ENCODE measurements at regions not wholly inside any gene's neighbourhood (a gene's known extent, or its start where the extent isn't known, plus 50 kb on each side); places are given as distances from the start of the nearest gene placed in this dataset.

- H3K4me3 ChIP-seq (ENCODE audit: low read length), result no peak overlapping the region
- no peak for TF ChIP-seq ZNF274 (IDR thresholded peaks at IDR 0.05; ENCODE audit: low read depth, low read length)
Measured at GRCh38 chr2:226427538-226428307, 371.9 kb downstream of the IRS1 start.

GRCh38 chr2:226426292-226426736 lies 373.3 kb downstream of the IRS1 start:
- no peak for TF ChIP-seq ZNF274 (IDR thresholded peaks at IDR 0.05; ENCODE audit: low read depth, low read length)
- no peak overlapping the region for H3K4me3 ChIP-seq (ENCODE audit: low read length)

GRCh38 chr2:226424971-226425370 lies 374.6 kb downstream of the IRS1 start:
- H3K4me3 ChIP-seq (ENCODE audit: low read length), result no peak overlapping the region
- no peak for TF ChIP-seq ZNF274 (IDR thresholded peaks at IDR 0.05; ENCODE audit: low read depth, low read length)

GRCh38 chr2:226423498-226423960 lies 376.1 kb downstream of the IRS1 start:
- no peak for TF ChIP-seq ZNF274 (IDR thresholded peaks at IDR 0.05; ENCODE audit: low read depth, low read length)
- H3K4me3 ChIP-seq (ENCODE audit: low read length), result no peak overlapping the region

- TF ChIP-seq ZNF274 (IDR thresholded peaks at IDR 0.05; ENCODE audit: low read depth, low read length), result no peak
- H3K4me3 ChIP-seq (ENCODE audit: low read length), result no peak overlapping the region
Measured at GRCh38 chr2:226420646-226421045, 379.0 kb downstream of the IRS1 start.

- H3K4me3 ChIP-seq (ENCODE audit: low read length), result no peak overlapping the region
- no peak for TF ChIP-seq ZNF274 (IDR thresholded peaks at IDR 0.05; ENCODE audit: low read depth, low read length)
Measured at GRCh38 chr2:226418521-226418920, 381.1 kb downstream of the IRS1 start.

- TF ChIP-seq ZNF274 (IDR thresholded peaks at IDR 0.05; ENCODE audit: low read depth, low read length), result no peak
- no peak overlapping the region for H3K4me3 ChIP-seq (ENCODE audit: low read length)
Measured at GRCh38 chr2:226414335-226414734, 385.3 kb downstream of the IRS1 start.

- no peak overlapping the region for H3K4me3 ChIP-seq (ENCODE audit: low read length)
- no peak for TF ChIP-seq ZNF274 (IDR thresholded peaks at IDR 0.05; ENCODE audit: low read depth, low read length)
Measured at GRCh38 chr2:226413498-226414130, 386.0 kb downstream of the IRS1 start.

- H3K4me3 ChIP-seq (ENCODE audit: low read length), result no peak overlapping the region
- TF ChIP-seq ZNF274 (IDR thresholded peaks at IDR 0.05; ENCODE audit: low read depth, low read length), result no peak
Measured at GRCh38 chr2:226411727-226412360, 387.8 kb downstream of the IRS1 start.

- no peak overlapping the region for H3K4me3 ChIP-seq (ENCODE audit: low read length)
- TF ChIP-seq ZNF274 (IDR thresholded peaks at IDR 0.05; ENCODE audit: low read depth, low read length), result no peak
Measured at GRCh38 chr2:226411205-226411604, 388.4 kb downstream of the IRS1 start.

GRCh38 chr2:226410247-226410835 lies 389.3 kb downstream of the IRS1 start:
- TF ChIP-seq ZNF274 (IDR thresholded peaks at IDR 0.05; ENCODE audit: low read depth, low read length), result no peak
- H3K4me3 ChIP-seq (ENCODE audit: low read length), result no peak overlapping the region

- no peak overlapping the region for H3K4me3 ChIP-seq (ENCODE audit: low read length)
- TF ChIP-seq ZNF274 (IDR thresholded peaks at IDR 0.05; ENCODE audit: low read depth, low read length), result no peak
Measured at GRCh38 chr2:226409134-226409533, 390.5 kb downstream of the IRS1 start.

GRCh38 chr2:226408141-226408540 lies 391.5 kb downstream of the IRS1 start:
- H3K4me3 ChIP-seq (ENCODE audit: low read length), result no peak overlapping the region
- no peak for TF ChIP-seq ZNF274 (IDR thresholded peaks at IDR 0.05; ENCODE audit: low read depth, low read length)

- no peak for TF ChIP-seq ZNF274 (IDR thresholded peaks at IDR 0.05; ENCODE audit: low read depth, low read length)
- H3K4me3 ChIP-seq (ENCODE audit: low read length), result no peak overlapping the region
Measured at GRCh38 chr2:226407135-226407534, 392.5 kb downstream of the IRS1 start.

All from GM08714 (cell line).